HCT116 (cell line): ENCODE measurements at regions not wholly inside any gene's neighbourhood (a gene's known extent, or its start where the extent isn't known, plus 50 kb on each side); places are given as distances from the start of the nearest gene placed in this dataset.

ENCODE experiments used
- ATAC-seq: fragments of 200-7000 bp; cut with Tn5 transposase; 2 replicates; pipeline ENCODE4 v1.9.1; 2020; ENCODE audit warnings: mild to moderate bottlenecking, moderate library complexity
- BruUV-seq: library from RNA; stranded (reverse); fragments of 400-500 nt; replicated peaks from 2 replicates; lab custom pipeline; 2021; lab: Mats Ljungman, UMichigan
- CTCF ChIA-PET: fragments of 300-600 bp; sonication (Branson Sonifier 250); formaldehyde crosslinking; loops from one replicate; lab custom pipeline; 2021; ENCODE audit warnings: antibody characterized with exemption; lab: Charles Lee
- POLR2A ChIA-PET: fragments of 300-600, 350-600 bp; sonication (Branson Sonifier 250); formaldehyde crosslinking; loops from one replicate; lab custom pipeline; 2021; ENCODE audit warnings: antibody characterized with exemption; lab: Charles Lee
- RAD21 ChIA-PET, 2 experiments: fragments of 300-600 bp; sonication (Branson Sonifier 250); formaldehyde crosslinking; loops; one replicate each; lab custom pipeline; 2023; ENCODE audit warnings: low total read pairs in 2 of 2; ENCODE audit not compliant: uncharacterized antibody in 2 of 2, unreplicated experiment in 2 of 2, low non-redundant PET in 1 of 2; lab: Charles Lee
- DNase-seq: peaks from one replicate; pipeline ENCODE4 v3.0.0-alpha.2; 2010; ENCODE audit warnings: low read depth, low spot score
- H2AFZ ChIP-seq: fragments of 200-600 bp; shearing (Covaris generic), sonication (generic); 2 replicates; pipeline ENCODE4 v1.6.1; 2017; ENCODE audit warnings: low read depth, mixed run types, mixed read lengths, antibody characterized with exemption, low read length; ENCODE audit not compliant: poor library complexity, severe bottlenecking
- H3K27ac ChIP-seq: 2 replicates; pipeline ENCODE4 v1.5.1; 2012; ENCODE audit warnings: low read depth, low read length
- H3K27me3 ChIP-seq: fragments of 200-600 bp; sonication (generic); 2 replicates; pipeline ENCODE4 v1.6.1; 2016; ENCODE audit warnings: mixed run types, low read length, mixed read lengths; ENCODE audit not compliant: insufficient read depth
- H3K36me3 ChIP-seq, 2 experiments: fragments of 200-500 bp in 1 of 2; fragments of 200-600 bp in 1 of 2; sonication (Bioruptor generic) in 1 of 2; sonication (generic) in 1 of 2; 2 replicates each; pipeline versions ENCODE4 v1.5.1 to v1.6.1; 2014 to 2016; ENCODE audit warnings: low read length in 2 of 2, inconsistent platforms in 1 of 2, mixed read lengths in 1 of 2, mixed run types in 1 of 2; ENCODE audit not compliant: insufficient read depth in 2 of 2, control insufficient read depth in 1 of 2
- H3K4me1 ChIP-seq, 2 experiments: fragments of 200-600 bp in 1 of 2; sonication (generic) in 1 of 2; 2 replicates each; pipeline versions ENCODE4 v1.5.1 to v1.6.1; 2012 to 2017; ENCODE audit warnings: low read length in 2 of 2, inconsistent platforms in 1 of 2, mild to moderate bottlenecking in 1 of 2, mixed read lengths in 1 of 2, mixed run types in 1 of 2, moderate library complexity in 1 of 2; ENCODE audit not compliant: insufficient read depth in 2 of 2, control insufficient read depth in 1 of 2
- H3K4me2 ChIP-seq: fragments of 200-600 bp; sonication (generic); 2 replicates; pipeline ENCODE4 v1.6.1; 2017; ENCODE audit warnings: mixed run types, low read length, mixed read lengths
- H3K4me3 ChIP-seq, 2 experiments: fragments of 200-600 bp in 1 of 2; sonication (generic) in 1 of 2; replicated peaks in 1 of 2; 2 replicates each; pipeline ENCODE4 v1.5.1; 2011 to 2016; ENCODE audit warnings: low read length in 2 of 2, control low read depth in 1 of 2, low read depth in 1 of 2, mild to moderate bottlenecking in 1 of 2, mixed read lengths in 1 of 2, mixed run types in 1 of 2
- H3K79me2 ChIP-seq: fragments of 200-600 bp; sonication (generic); 2 replicates; pipeline ENCODE4 v1.6.1; 2017; ENCODE audit warnings: mild to moderate bottlenecking, mixed run types, low read length, moderate library complexity, mixed read lengths; ENCODE audit not compliant: insufficient read depth
- H3K9ac ChIP-seq: fragments of 200-600 bp; sonication (generic); 2 replicates; pipeline ENCODE4 v1.6.1; 2016; ENCODE audit warnings: low read length, mixed read lengths
- H3K9me2 ChIP-seq: fragments of 200-600 bp; sonication (generic), shearing (Covaris generic); 2 replicates; pipeline ENCODE4 v1.6.1; 2017; ENCODE audit warnings: mixed run types, mild to moderate bottlenecking, moderate library complexity; ENCODE audit not compliant: insufficient read depth
- H3K9me3 ChIP-seq, 2 experiments: fragments of 200-500 bp in 1 of 2; fragments of 200-600 bp in 1 of 2; sonication (Bioruptor generic) in 1 of 2; sonication (generic) in 1 of 2; 2 replicates each; pipeline ENCODE4 v1.6.1; 2014 to 2017; ENCODE audit warnings: low read length in 2 of 2, mixed read lengths in 2 of 2, inconsistent platforms in 1 of 2, low read depth in 1 of 2, mild to moderate bottlenecking in 1 of 2, mixed run types in 1 of 2, moderate library complexity in 1 of 2; ENCODE audit not compliant: control insufficient read depth in 1 of 2, insufficient read depth in 1 of 2
- H4K20me1 ChIP-seq: fragments of 200-600 bp; sonication (generic), shearing (Covaris generic); 2 replicates; pipeline ENCODE4 v1.6.1; 2017; ENCODE audit warnings: mixed run types, mild to moderate bottlenecking, moderate library complexity; ENCODE audit not compliant: insufficient read depth
- CEBPB ChIP-seq: IDR thresholded peaks from 2 replicates; pipeline ENCODE4 v1.6.1; 2012; ENCODE audit warnings: low read depth
- CTCF ChIP-seq, 3 experiments: fragments of 200-600 bp in 1 of 3; sonication (generic) in 1 of 3; IDR thresholded peaks in 2 of 3; conservative IDR thresholded peaks in 1 of 3; 2 replicates each; pipeline ENCODE4 v1.5.1; 2012 to 2017; ENCODE audit warnings: low read depth in 2 of 3, low read length in 2 of 3, antibody characterized with exemption in 1 of 3, borderline replicate concordance in 1 of 3, control low read depth in 1 of 3, mild to moderate bottlenecking in 1 of 3, mixed read lengths in 1 of 3, mixed run types in 1 of 3, moderate library complexity in 1 of 3; ENCODE audit not compliant: insufficient read depth in 1 of 3
- EGR1 ChIP-seq: IDR thresholded peaks from 2 replicates; pipeline ENCODE4 v1.6.1; 2012; ENCODE audit warnings: low read depth
- EZH2 ChIP-seq: fragments of 200-600 bp; sonication (generic); IDR thresholded peaks from 2 replicates; pipeline ENCODE4 v1.6.1; 2017; ENCODE audit warnings: antibody characterized with exemption, mixed run types
- EZH2phosphoT487 ChIP-seq: fragments of 200-600 bp; IDR thresholded peaks from 2 replicates; pipeline ENCODE4 v1.6.1; 2018; ENCODE audit warnings: antibody characterized with exemption, borderline replicate concordance
- FOSL1 ChIP-seq: IDR thresholded peaks from 2 replicates; pipeline ENCODE4 v1.6.1; 2012; ENCODE audit warnings: low read depth
- MAX ChIP-seq: IDR thresholded peaks from 2 replicates; pipeline ENCODE4 v1.6.1; 2012
- POLR2AphosphoS5 ChIP-seq: IDR thresholded peaks from 2 replicates; pipeline ENCODE4 v1.6.1; 2011; ENCODE audit warnings: mild to moderate bottlenecking, low read depth, low read length, moderate library complexity
- RAD21 ChIP-seq: IDR thresholded peaks from 2 replicates; pipeline ENCODE4 v1.6.1; 2012; ENCODE audit warnings: low read depth, mild to moderate bottlenecking
- REST ChIP-seq: IDR thresholded peaks from 2 replicates; pipeline ENCODE4 v1.6.1; 2012; ENCODE audit warnings: low read depth
- SIN3A ChIP-seq: IDR thresholded peaks from 2 replicates; pipeline ENCODE4 v1.6.1; 2012; ENCODE audit warnings: low read depth
- SP1 ChIP-seq: IDR thresholded peaks from 2 replicates; pipeline ENCODE4 v1.6.1; 2012; ENCODE audit warnings: low read depth
- YY1 ChIP-seq: IDR thresholded peaks from 2 replicates; pipeline ENCODE4 v1.6.1; 2011; ENCODE audit warnings: low read length, low read depth, moderate library complexity, mild to moderate bottlenecking; ENCODE audit not compliant: insufficient replicate concordance; ENCODE audit errors: extremely low read depth
- ZBTB33 ChIP-seq: IDR thresholded peaks from 2 replicates; pipeline ENCODE4 v1.6.1; 2011; ENCODE audit warnings: mild to moderate bottlenecking, low read length, moderate library complexity; ENCODE audit not compliant: insufficient replicate concordance; ENCODE audit errors: extremely low read depth
- ZNF274 ChIP-seq: fragments of 200-500 bp; sonication (Bioruptor generic); IDR thresholded peaks from 2 replicates; pipeline ENCODE4 v1.6.1; 2014; ENCODE audit warnings: mild to moderate bottlenecking, low read depth, low read length, inconsistent platforms
- intact Hi-C: fragments of 100-400 bp; cut with micrococcal nuclease; formaldehyde crosslinking; loops from 2 replicates; pipeline ENCODE4 v1.10.0; 2022

GRCh38 chr13:71056581-71056980, 810.4 kb downstream of the DACH1 start:
- POLR2A ChIA-PET = no interaction called here
- Histone ChIP-seq H3K4me3 (no peak overlapping the region), H3K4me2 (no peak overlapping the region), H3K79me2 (no peaks in the 10 kb centered on the region), H2AFZ (no peak overlapping the region), H3K9me3 (peaks cover 0 to 11% of the 10 kb centered on the region in 2 experiments; a peak in 1 of 4 replicates), H4K20me1 (no peaks in the 10 kb centered on the region), H3K27me3 (no peaks in the 10 kb centered on the region), H3K4me1 (no peaks in the 10 kb centered on the region), H3K9ac (no peak overlapping the region), H3K36me3 (no peaks in the 10 kb centered on the region), H3K9me2 (no peaks in the 10 kb centered on the region), H3K27ac (no peak overlapping the region)
- no peak for ATAC-seq
- CTCF ChIA-PET = no interaction called here
- intact Hi-C loops = no loop called here
- no peak for DNase-seq
- RAD21 ChIA-PET = no interaction called here
- TF ChIP-seq SIN3A = no peak
- TF ChIP-seq ZNF274 = no peak
- no peak for TF ChIP-seq RAD21
- no peak for TF ChIP-seq YY1
- no peak for TF ChIP-seq SP1
- no peak for TF ChIP-seq REST
- no peak for TF ChIP-seq CTCF (IDR thresholded peaks at IDR 0.05 in 2 of 3, conservative IDR thresholded peaks at IDR 0.05 in 1 of 3; ENCODE audit: borderline replicate concordance in 1 of 3, insufficient read depth in 1 of 3, low read depth in 2 of 3, low read length in 2 of 3)
- no peak for TF ChIP-seq POLR2AphosphoS5
- no peak for TF ChIP-seq EGR1
- no peak for TF ChIP-seq ZBTB33
- TF ChIP-seq MAX = no peak
- TF ChIP-seq EZH2phosphoT487 = no peak
- TF ChIP-seq EZH2 = no peak
- TF ChIP-seq CEBPB = no peak
- TF ChIP-seq FOSL1 = no peak
- no TSS peak for BruUV-seq
